ENCODE measurements at regions not wholly inside any gene's neighbourhood (a gene's known extent, or its start where the extent isn't known, plus 50 kb on each side); places are given as distances from the start of the nearest gene placed in this dataset.
"Not testable (repeated sequence)": the region's sequence is repeated elsewhere in the genome, so short reads cannot be mapped to it uniquely, and the experiment has no call there.

DNA sequence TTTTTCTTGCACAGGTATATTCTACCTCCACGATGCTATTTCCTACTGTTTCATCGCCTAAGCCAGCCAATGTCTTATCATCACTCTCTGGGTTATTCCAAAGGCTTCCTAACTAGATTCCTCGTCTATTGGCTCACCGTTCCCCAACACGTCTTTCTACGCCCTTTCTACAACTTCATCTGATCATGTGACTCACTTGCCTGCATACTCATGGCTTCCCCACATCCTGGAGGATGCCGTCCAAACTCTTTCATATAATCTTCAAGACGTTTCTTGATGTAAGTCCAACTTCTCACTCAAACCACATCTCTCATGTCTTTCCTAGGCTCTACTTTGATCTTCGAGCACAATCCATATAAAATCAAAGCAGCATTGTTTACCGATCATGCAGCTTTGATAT is 322.0 kb upstream of the PPARGC1A start:
- peak; percentile 63 to 76 for DNase-seq (ENCODE audit: low read depth in 2 of 2)
- TF ChIP-seq, protein P1, sequence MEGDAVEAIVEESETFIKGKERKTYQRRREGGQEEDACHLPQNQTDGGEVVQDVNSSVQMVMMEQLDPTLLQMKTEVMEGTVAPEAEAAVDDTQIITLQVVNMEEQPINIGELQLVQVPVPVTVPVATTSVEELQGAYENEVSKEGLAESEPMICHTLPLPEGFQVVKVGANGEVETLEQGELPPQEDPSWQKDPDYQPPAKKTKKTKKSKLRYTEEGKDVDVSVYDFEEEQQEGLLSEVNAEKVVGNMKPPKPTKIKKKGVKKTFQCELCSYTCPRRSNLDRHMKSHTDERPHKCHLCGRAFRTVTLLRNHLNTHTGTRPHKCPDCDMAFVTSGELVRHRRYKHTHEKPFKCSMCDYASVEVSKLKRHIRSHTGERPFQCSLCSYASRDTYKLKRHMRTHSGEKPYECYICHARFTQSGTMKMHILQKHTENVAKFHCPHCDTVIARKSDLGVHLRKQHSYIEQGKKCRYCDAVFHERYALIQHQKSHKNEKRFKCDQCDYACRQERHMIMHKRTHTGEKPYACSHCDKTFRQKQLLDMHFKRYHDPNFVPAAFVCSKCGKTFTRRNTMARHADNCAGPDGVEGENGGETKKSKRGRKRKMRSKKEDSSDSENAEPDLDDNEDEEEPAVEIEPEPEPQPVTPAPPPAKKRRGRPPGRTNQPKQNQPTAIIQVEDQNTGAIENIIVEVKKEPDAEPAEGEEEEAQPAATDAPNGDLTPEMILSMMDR (IDR thresholded peaks at IDR 0.05; ENCODE audit: low read depth, low read length), result no peak
- no peak overlapping the region for H3K4me3 ChIP-seq (replicated peaks in 1 of 2; ENCODE audit: low read depth in 2 of 2, low read length in 2 of 2)

GRCh38 chr4:24210332-24210902 is 320.6 kb upstream of the PPARGC1A start:
- TF ChIP-seq, protein P1 (IDR thresholded peaks at IDR 0.05; ENCODE audit: low read depth, low read length), result no peak
- DNase-seq (ENCODE audit: low read depth in 2 of 2), result peak; percentile 97
- no peak overlapping the region for H3K4me3 ChIP-seq (replicated peaks in 1 of 2; ENCODE audit: low read depth in 2 of 2, low read length in 2 of 2)

- TF ChIP-seq, protein P1 (IDR thresholded peaks at IDR 0.05; ENCODE audit: low read depth, low read length), result no peak
- DNase-seq (ENCODE audit: low read depth in 2 of 2), result no peak
- no peak overlapping the region for H3K4me3 ChIP-seq (replicated peaks in 1 of 2; ENCODE audit: low read depth in 2 of 2, low read length in 2 of 2)
Measured at GRCh38 chr4:24209906-24210305, 320.1 kb upstream of the PPARGC1A start.

GRCh38 chr4:24209131-24209530 is 319.3 kb upstream of the PPARGC1A start:
- DNase-seq (ENCODE audit: low read depth in 2 of 2), result no peak
- TF ChIP-seq, protein P1 (IDR thresholded peaks at IDR 0.05; ENCODE audit: low read depth, low read length), result no peak
- no peak overlapping the region for H3K4me3 ChIP-seq (replicated peaks in 1 of 2; ENCODE audit: low read depth in 2 of 2, low read length in 2 of 2)

GRCh38 chr4:24208691-24209090 is 318.8 kb upstream of the PPARGC1A start:
- H3K4me3 ChIP-seq (replicated peaks in 1 of 2; ENCODE audit: low read depth in 2 of 2, low read length in 2 of 2), result no peak overlapping the region
- no peak for DNase-seq (ENCODE audit: low read depth in 2 of 2)
- TF ChIP-seq, protein P1 (IDR thresholded peaks at IDR 0.05; ENCODE audit: low read depth, low read length), result no peak

DNA sequence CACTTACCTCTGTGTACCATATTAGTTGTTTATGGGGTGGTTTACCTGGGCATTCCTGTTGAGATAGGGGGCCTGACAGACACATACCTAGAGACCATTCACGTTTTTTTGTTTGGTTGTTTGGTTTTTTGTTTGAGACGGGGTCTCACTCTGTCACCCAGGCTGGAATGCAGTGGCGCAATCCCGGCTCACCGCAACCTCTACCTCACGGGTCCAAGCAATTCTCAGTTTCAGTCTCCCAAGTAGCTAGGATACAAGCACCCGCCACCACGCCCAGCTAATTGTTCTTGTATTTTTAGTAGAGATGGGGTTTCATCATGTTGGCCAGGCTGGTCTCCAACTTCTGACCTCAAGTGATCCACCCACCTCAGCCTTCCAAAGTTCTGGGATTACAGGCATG is 314.9 kb upstream of the PPARGC1A start:
- DNase-seq (ENCODE audit: low read depth in 2 of 2); H3K4me3 ChIP-seq (replicated peaks in 1 of 2; ENCODE audit: low read depth in 2 of 2, low read length in 2 of 2): not testable (repeated sequence)

GRCh38 chr4:24203926-24204325 is 314.1 kb upstream of the PPARGC1A start:
- no peak overlapping the region for H3K4me3 ChIP-seq (replicated peaks in 1 of 2; ENCODE audit: low read depth in 2 of 2, low read length in 2 of 2)
- TF ChIP-seq, protein P1 (IDR thresholded peaks at IDR 0.05; ENCODE audit: low read depth, low read length), result no peak
- no peak for DNase-seq (ENCODE audit: low read depth in 2 of 2)

All from cardiac fibroblast (primary cell).